ENCODE measurements at regions not wholly inside any gene's neighbourhood (a gene's known extent, or its start where the extent isn't known, plus 50 kb on each side); places are given as distances from the start of the nearest gene placed in this dataset.

DNA sequence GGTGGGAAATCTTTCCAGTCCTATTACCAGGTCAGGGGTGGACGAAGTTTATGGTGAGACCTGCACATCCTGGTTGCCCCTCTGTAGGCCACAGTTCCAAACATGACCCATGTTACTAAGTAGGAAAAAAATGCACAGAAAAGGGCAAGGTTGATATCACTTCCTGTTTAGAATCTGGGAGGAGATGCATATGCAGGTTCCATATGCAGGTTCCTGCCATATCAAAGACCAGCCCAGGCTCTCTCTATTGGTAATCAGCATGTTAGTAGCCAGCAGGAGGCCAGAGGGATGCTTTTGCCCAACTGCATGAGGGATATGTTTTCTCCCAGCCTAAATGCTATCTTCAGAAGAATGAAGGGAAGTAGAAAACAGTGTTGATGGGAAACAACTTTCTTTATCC, 657.2 kb downstream of the ANKRD50 start:
- H3K27ac ChIP-seq, result no peak overlapping the region
- no peak for TF ChIP-seq ZFX (IDR thresholded peaks at IDR 0.05; ENCODE audit: borderline replicate concordance)
- TF ChIP-seq, protein P1, sequence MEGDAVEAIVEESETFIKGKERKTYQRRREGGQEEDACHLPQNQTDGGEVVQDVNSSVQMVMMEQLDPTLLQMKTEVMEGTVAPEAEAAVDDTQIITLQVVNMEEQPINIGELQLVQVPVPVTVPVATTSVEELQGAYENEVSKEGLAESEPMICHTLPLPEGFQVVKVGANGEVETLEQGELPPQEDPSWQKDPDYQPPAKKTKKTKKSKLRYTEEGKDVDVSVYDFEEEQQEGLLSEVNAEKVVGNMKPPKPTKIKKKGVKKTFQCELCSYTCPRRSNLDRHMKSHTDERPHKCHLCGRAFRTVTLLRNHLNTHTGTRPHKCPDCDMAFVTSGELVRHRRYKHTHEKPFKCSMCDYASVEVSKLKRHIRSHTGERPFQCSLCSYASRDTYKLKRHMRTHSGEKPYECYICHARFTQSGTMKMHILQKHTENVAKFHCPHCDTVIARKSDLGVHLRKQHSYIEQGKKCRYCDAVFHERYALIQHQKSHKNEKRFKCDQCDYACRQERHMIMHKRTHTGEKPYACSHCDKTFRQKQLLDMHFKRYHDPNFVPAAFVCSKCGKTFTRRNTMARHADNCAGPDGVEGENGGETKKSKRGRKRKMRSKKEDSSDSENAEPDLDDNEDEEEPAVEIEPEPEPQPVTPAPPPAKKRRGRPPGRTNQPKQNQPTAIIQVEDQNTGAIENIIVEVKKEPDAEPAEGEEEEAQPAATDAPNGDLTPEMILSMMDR (IDR thresholded peaks at IDR 0.05), result no peak

DNA sequence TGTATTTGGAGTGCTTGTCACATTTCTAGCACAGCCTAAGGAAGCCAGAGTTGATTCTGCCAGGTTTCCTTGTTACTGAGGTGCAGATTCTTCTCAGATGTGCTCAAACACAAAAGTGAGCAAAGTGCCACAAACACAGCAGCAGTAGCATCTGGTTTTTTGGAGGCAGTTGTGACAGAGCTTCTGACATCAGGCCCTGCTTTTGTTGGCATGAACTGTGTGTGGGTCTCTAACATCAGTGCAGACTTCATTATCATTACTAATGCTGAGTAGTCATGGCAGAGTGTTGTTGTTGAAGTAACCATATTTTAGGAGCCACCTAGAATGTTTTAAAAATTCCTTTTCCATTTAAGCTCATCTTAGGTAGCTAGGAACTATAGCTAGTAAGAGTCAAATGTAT, 656.6 kb downstream of the ANKRD50 start:
- H3K27ac ChIP-seq, result no peak overlapping the region
- TF ChIP-seq, protein P1 (IDR thresholded peaks at IDR 0.05), result no peak
- no peak for TF ChIP-seq ZFX (IDR thresholded peaks at IDR 0.05; ENCODE audit: borderline replicate concordance)

DNA sequence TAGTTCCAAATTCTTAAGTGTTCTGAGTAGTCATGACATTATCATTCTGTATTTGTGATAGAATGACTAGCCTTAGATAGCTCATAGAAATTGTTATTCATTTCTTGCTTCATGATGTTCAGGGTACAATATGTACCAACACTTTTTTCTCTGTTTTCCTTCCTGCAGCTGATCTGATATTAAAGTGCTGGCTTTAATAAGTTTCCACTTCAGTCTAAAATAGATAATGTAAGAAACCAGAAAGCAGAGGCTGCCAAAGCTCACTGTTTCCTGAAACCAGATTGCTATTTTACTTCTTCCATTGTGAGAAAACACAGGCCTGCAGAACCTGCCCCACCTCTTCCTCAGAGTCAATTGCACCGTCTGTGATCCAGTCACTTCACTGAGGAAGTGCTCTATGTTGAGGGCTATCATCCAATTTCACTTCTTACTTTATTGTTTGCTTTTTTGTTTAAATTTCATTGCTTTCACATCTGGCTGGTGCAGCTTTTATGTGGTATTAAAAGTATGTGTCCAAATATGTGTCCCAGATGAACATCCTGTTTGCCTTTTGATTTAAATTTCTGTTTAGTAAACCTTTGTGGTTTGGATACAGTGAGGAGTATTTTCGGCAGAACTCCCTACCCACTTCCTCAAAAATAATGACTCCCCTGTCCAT, 652.1 kb downstream of the ANKRD50 start:
- TF ChIP-seq, protein P1 (IDR thresholded peaks at IDR 0.05), result no peak
- no peak for TF ChIP-seq ZFX (IDR thresholded peaks at IDR 0.05; ENCODE audit: borderline replicate concordance)
- no peak overlapping the region for H3K27ac ChIP-seq

DNA sequence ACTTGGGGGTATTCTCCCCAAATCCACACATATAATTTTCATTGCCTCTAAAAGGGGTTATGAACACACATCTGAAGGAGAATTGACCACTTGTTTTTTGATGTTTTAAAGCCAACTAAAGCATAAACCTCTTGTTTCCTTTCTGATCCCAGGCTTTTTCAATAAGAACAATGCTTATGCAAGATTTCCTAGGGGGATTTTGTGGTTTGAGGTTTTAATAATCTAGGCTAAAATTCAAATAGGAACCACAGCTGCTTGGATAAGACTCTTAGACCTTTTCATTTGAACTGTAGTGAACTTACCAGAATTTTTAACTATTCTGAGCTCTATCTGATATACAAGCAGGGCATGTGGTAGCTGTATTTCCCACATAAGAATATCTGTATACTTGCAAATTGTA, 651.1 kb downstream of the ANKRD50 start:
- TF ChIP-seq, protein P1 (IDR thresholded peaks at IDR 0.05), result no peak
- H3K27ac ChIP-seq, result no peak overlapping the region

DNA sequence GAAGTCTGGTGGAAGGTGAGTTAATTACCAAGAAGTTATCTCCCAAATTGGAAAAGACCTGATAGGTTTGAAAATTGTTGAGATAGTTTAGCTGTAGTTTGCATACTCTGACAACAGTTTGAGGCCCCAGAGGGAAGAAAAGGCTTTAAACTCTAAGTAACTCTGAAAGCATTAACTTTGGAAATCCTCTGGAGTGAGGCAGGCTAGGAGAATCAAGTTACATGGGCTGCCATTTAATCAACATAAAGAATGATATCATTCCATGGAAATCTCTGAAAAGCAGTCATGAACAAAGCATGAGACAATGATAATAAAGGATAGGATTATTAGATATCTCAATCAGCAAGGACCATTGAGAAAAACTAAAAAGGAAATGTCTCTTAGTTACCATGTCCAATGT, 647.1 kb downstream of the ANKRD50 start:
- TF ChIP-seq, protein P1 (IDR thresholded peaks at IDR 0.05), result no peak
- TF ChIP-seq ZFX (IDR thresholded peaks at IDR 0.05; ENCODE audit: borderline replicate concordance), result no peak
- H3K27ac ChIP-seq, result no peak overlapping the region

DNA sequence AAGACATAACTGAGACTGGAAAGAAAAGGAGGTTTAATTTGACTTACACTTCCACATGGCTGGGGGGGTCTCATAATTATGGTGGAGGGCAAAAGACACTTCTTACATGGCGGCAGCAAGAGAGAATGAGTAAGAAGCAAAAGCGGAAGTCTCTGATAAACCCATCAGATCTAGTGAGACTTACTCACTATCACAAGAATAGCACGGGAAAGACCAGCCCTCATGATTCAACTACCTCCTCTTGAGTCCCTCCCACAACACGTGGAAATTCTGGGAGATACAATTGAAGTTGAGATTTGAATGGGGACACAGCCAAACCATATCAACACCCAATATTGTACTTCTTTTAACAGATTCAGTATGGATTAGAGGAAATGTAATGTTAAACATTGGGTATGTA, 646.6 kb downstream of the ANKRD50 start:
- no peak overlapping the region for H3K27ac ChIP-seq
- TF ChIP-seq, protein P1 (IDR thresholded peaks at IDR 0.05), result no peak
- no peak for TF ChIP-seq ZFX (IDR thresholded peaks at IDR 0.05; ENCODE audit: borderline replicate concordance)

DNA sequence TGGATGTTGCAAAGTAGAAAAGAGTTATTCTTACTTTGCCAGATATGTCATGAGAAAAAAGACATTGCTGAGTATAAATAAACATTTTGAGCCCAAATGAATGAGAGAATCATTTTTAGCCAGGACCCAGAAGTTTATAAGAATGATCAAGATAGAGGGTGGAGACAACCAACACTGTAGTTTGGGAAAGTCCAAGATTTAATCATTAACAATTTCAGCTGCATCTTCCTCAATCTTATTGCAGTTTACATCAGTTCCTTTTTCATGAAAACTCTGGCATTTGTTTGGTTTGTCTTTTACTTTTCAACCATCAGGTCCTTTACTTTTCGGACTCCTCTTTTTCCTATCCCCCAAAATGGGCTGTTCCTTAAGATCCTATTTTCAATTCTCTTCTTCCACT, 645.9 kb downstream of the ANKRD50 start:
- TF ChIP-seq ZFX (IDR thresholded peaks at IDR 0.05; ENCODE audit: borderline replicate concordance), result no peak
- TF ChIP-seq, protein P1 (IDR thresholded peaks at IDR 0.05), result no peak
- no peak overlapping the region for H3K27ac ChIP-seq

Data from 22Rv1 (cell line).